ENCODE measurements at regions not wholly inside any gene's neighbourhood (a gene's known extent, or its start where the extent isn't known, plus 50 kb on each side); places are given as distances from the start of the nearest gene placed in this dataset.

- no peak for DNase-seq
- Histone ChIP-seq H3K27ac (no peak overlapping the region), H3K4me1 (no peaks in the 10 kb centered on the region), H3K36me3 (no peaks in the 10 kb centered on the region), H3K4me3 (no peak overlapping the region), H3K9me3 (no peaks in the 10 kb centered on the region), H3K27me3 (no peaks in the 10 kb centered on the region)
- TF ChIP-seq CTCF (IDR thresholded peaks at IDR 0.05), result no peak
- no peak for TF ChIP-seq POLR2A (IDR thresholded peaks at IDR 0.05)
- intact Hi-C loops (cut with DNase I; ENCODE audit: low total_unique reads), result no loop called here
These were observed 61.2 kb downstream of the VIP start for GRCh38 chr6:152811785-152812184.

- Histone ChIP-seq H3K4me1 (no peaks in the 10 kb centered on the region), H3K4me3 (no peak overlapping the region), H3K27me3 (no peaks in the 10 kb centered on the region), H3K9me3 (no peaks in the 10 kb centered on the region), H3K36me3 (no peaks in the 10 kb centered on the region), H3K27ac (no peak overlapping the region)
- TF ChIP-seq CTCF (IDR thresholded peaks at IDR 0.05), result no peak
- TF ChIP-seq POLR2A (IDR thresholded peaks at IDR 0.05), result no peak
- intact Hi-C loops (cut with DNase I; ENCODE audit: low total_unique reads), result no loop called here
- no peak for DNase-seq
These were observed 64.8 kb downstream of the VIP start for GRCh38 chr6:152815230-152815872.

- no peak overlapping the region for H3K4me3 ChIP-seq
- DNase-seq, result no peak
- intact Hi-C loops (cut with DNase I; ENCODE audit: low total_unique reads), result no loop called here
These were observed 65.5 kb downstream of the VIP start for GRCh38 chr6:152816055-152816454.

GRCh38 chr6:152821525-152821924 lies 70.9 kb downstream of the VIP start:
- H3K27ac ChIP-seq, result no peak overlapping the region
- DNase-seq, result no peak
- intact Hi-C loops (cut with DNase I; ENCODE audit: low total_unique reads), result no loop called here
- H3K9me3 ChIP-seq, result no peaks in the 10 kb centered on the region
- no peak for TF ChIP-seq CTCF (IDR thresholded peaks at IDR 0.05)
- no peak for TF ChIP-seq POLR2A (IDR thresholded peaks at IDR 0.05)
- no peak overlapping the region for H3K4me3 ChIP-seq
- no peaks in the 10 kb centered on the region for H3K4me1 ChIP-seq
- no peaks in the 10 kb centered on the region for H3K27me3 ChIP-seq
- no peaks in the 10 kb centered on the region for H3K36me3 ChIP-seq

More at GRCh38 chr6:152816055-152816454, 65.5 kb downstream of the VIP start:
- Histone ChIP-seq H3K27ac (no peak overlapping the region), H3K27me3 (no peaks in the 10 kb centered on the region), H3K4me1 (no peaks in the 10 kb centered on the region), H3K36me3 (no peaks in the 10 kb centered on the region), H3K9me3 (no peaks in the 10 kb centered on the region)
- TF ChIP-seq POLR2A (IDR thresholded peaks at IDR 0.05) (no peak), CTCF (IDR thresholded peaks at IDR 0.05) (no peak)

GRCh38 chr6:152824666-152825065 lies 74.1 kb downstream of the VIP start:
- no peak for DNase-seq
- intact Hi-C loops (cut with DNase I; ENCODE audit: low total_unique reads), result no loop called here
- Histone ChIP-seq H3K9me3 (no peaks in the 10 kb centered on the region), H3K4me3 (no peak overlapping the region), H3K36me3 (no peaks in the 10 kb centered on the region), H3K27me3 (no peaks in the 10 kb centered on the region), H3K4me1 (no peaks in the 10 kb centered on the region), H3K27ac (no peak overlapping the region)
- no peak for TF ChIP-seq CTCF (IDR thresholded peaks at IDR 0.05)
- no peak for TF ChIP-seq POLR2A (IDR thresholded peaks at IDR 0.05)
